Mesothelial cell of epicardium (in vitro differentiated cells): ENCODE measurements at regions not wholly inside any gene's neighbourhood (a gene's known extent, or its start where the extent isn't known, plus 50 kb on each side); places are given as distances from the start of the nearest gene placed in this dataset.

Experiments
- DNase-seq, 2 experiments: peaks; one replicate each; pipeline ENCODE4 v3.0.0; 2021; ENCODE audit warnings: low spot score in 2 of 2; ENCODE audit not compliant: unreplicated experiment in 2 of 2
- H3K27ac Mint-ChIP-seq: 2 replicates; pipeline ENCODE4 v1.8.0; 2021; ENCODE audit warnings: mixed read lengths
- H3K27me3 Mint-ChIP-seq: 2 replicates; pipeline ENCODE4 v1.8.0; 2021; ENCODE audit warnings: low read depth, mixed read lengths
- H3K36me3 Mint-ChIP-seq: 2 replicates; pipeline ENCODE4 v1.8.0; 2021; ENCODE audit warnings: mixed read lengths
- H3K4me1 Mint-ChIP-seq: 2 replicates; pipeline ENCODE4 v1.8.0; 2021; ENCODE audit warnings: mixed read lengths
- H3K4me3 Mint-ChIP-seq: 2 replicates; pipeline ENCODE4 v1.8.0; 2021; ENCODE audit warnings: mild to moderate bottlenecking, moderate library complexity, mixed read lengths
- H3K9me3 Mint-ChIP-seq: 2 replicates; pipeline ENCODE4 v1.8.0; 2021; ENCODE audit warnings: mixed read lengths
- CTCF ChIP-seq: fragments of 200-600 bp; sonication (generic); IDR thresholded peaks from one replicate; pipeline ENCODE4 v1.5.0; 2021; ENCODE audit warnings: antibody characterized with exemption; ENCODE audit not compliant: unreplicated experiment

- no peak for TF ChIP-seq CTCF
- Mint-ChIP-seq H3K4me1 (peaks cover 26% of the 10 kb centered on the region), H3K27me3 (no peaks in the 10 kb centered on the region), H3K36me3 (no peaks in the 10 kb centered on the region), H3K9me3 (no peaks in the 10 kb centered on the region), H3K4me3 (no peak overlapping the region), H3K27ac (peak overlapping the region; percentile 55)
- DNase-seq: no peak
These were observed 147.1 kb downstream of the CPEB2 start for GRCh38 chr4:15149234-15149838.

- peaks cover 26% of the 10 kb centered on the region for H3K4me1 Mint-ChIP-seq
- no peaks in the 10 kb centered on the region for H3K27me3 Mint-ChIP-seq
- no peaks in the 10 kb centered on the region for H3K36me3 Mint-ChIP-seq
- no peaks in the 10 kb centered on the region for H3K9me3 Mint-ChIP-seq
- H3K4me3 Mint-ChIP-seq: no peak overlapping the region
- peak overlapping the region; percentile 55 for H3K27ac Mint-ChIP-seq
- no peak for TF ChIP-seq CTCF
- DNase-seq: peak in 1 of 2 experiments; percentile 42
These were observed 147.7 kb downstream of the CPEB2 start for GRCh38 chr4:15149839-15150592.

- TF ChIP-seq CTCF: no peak
- H3K9me3 Mint-ChIP-seq: peaks cover 4% of the 10 kb centered on the region
- peaks cover 26% of the 10 kb centered on the region for H3K4me1 Mint-ChIP-seq
- no peak for DNase-seq
- no peaks in the 10 kb centered on the region for H3K27me3 Mint-ChIP-seq
- no peak overlapping the region for H3K27ac Mint-ChIP-seq
- H3K36me3 Mint-ChIP-seq: no peaks in the 10 kb centered on the region
- no peak overlapping the region for H3K4me3 Mint-ChIP-seq
These were observed 148.3 kb downstream of the CPEB2 start for GRCh38 chr4:15150631-15151030.

GRCh38 chr4:15151033-15151432, 148.8 kb downstream of the CPEB2 start:
- H3K4me3 Mint-ChIP-seq: no peak overlapping the region
- H3K9me3 Mint-ChIP-seq: peaks cover 4% of the 10 kb centered on the region
- no peaks in the 10 kb centered on the region for H3K27me3 Mint-ChIP-seq
- TF ChIP-seq CTCF: no peak
- no peak overlapping the region for H3K27ac Mint-ChIP-seq
- no peaks in the 10 kb centered on the region for H3K36me3 Mint-ChIP-seq
- DNase-seq: no peak
- peaks cover 26% of the 10 kb centered on the region for H3K4me1 Mint-ChIP-seq

GRCh38 chr4:15153662-15154061, 151.4 kb downstream of the CPEB2 start:
- Mint-ChIP-seq H3K36me3 (no peaks in the 10 kb centered on the region), H3K4me3 (no peak overlapping the region), H3K4me1 (peaks cover 14% of the 10 kb centered on the region), H3K27ac (no peak overlapping the region), H3K9me3 (peaks cover 14% of the 10 kb centered on the region), H3K27me3 (no peaks in the 10 kb centered on the region)
- no peak for DNase-seq
- TF ChIP-seq CTCF: no peak
